KBM-7 (cell line): ENCODE measurements at regions not wholly inside any gene's neighbourhood (a gene's known extent, or its start where the extent isn't known, plus 50 kb on each side); places are given as distances from the start of the nearest gene placed in this dataset.
A peak's percentile ranks its signal among the peaks of the same experiment; 100 is the strongest.
"Not testable (repeated sequence)": the region's sequence is repeated elsewhere in the genome, so short reads cannot be mapped to it uniquely, and the experiment has no call there.

Source experiments
- DNase-seq: peaks from one replicate; pipeline ENCODE4 v3.0.0-alpha.2; 2015
- in situ Hi-C: fragments of 300-500 bp; cut with MboI; formaldehyde crosslinking; loops from 2 replicates; pipeline ENCODE4 v1.14.3; 2020; ENCODE audit warnings: low sequenced_read_pairs, low pct_unique_long_range_greater_than_20kb, mixed read lengths

GRCh38 chr16:10265770-10266615 is 83.8 kb upstream of the GRIN2A start:
- DNase-seq, result no peak
- in situ Hi-C loops, result loop anchor here (25.0 kb wide), 1 partner anchor 471 kb away; the partner anchor contains the start of gene NUBP1

GRCh38 chr16:10266809-10267208 is 84.6 kb upstream of the GRIN2A start:
- DNase-seq, result no peak
- in situ Hi-C loops, result loop anchor here (25.0 kb wide), 1 partner anchor 470 kb away; the partner anchor contains the start of gene NUBP1

GRCh38 chr16:10269632-10270031 is 87.4 kb upstream of the GRIN2A start:
- in situ Hi-C loops, result loop anchor here (25.0 kb wide), 1 partner anchor 468 kb away; the partner anchor contains the start of gene NUBP1
- DNase-seq, result no peak

- not testable (repeated sequence) for DNase-seq
- in situ Hi-C loops, result loop anchor here (25.0 kb wide), 1 partner anchor 465 kb away; the partner anchor contains the start of gene NUBP1
Measured at GRCh38 chr16:10272250-10272854, 90.1 kb upstream of the GRIN2A start.

- in situ Hi-C loops, result not testable (repeated sequence)
- peak; percentile 20 for DNase-seq
Measured at GRCh38 chr16:10275214-10275996, 93.2 kb upstream of the GRIN2A start.

GRCh38 chr16:10277597-10277996 is 95.4 kb upstream of the GRIN2A start:
- in situ Hi-C loops, result no loop called here
- no peak for DNase-seq

GRCh38 chr16:10280262-10281170 is 98.3 kb upstream of the GRIN2A start:
- DNase-seq, result no peak

GRCh38 chr16:10282367-10282766 is 100.1 kb upstream of the GRIN2A start:
- in situ Hi-C loops, result no loop called here
- no peak for DNase-seq

More at GRCh38 chr16:10280262-10281170, 98.3 kb upstream of the GRIN2A start:
- in situ Hi-C loops, result no loop called here

- DNase-seq, in situ Hi-C loops: not testable (repeated sequence)
Measured at GRCh38 chr16:10283246-10283645, 101.0 kb upstream of the GRIN2A start.

- DNase-seq, in situ Hi-C loops: not testable (repeated sequence)
Measured at GRCh38 chr16:10290467-10291105, 95.3 kb upstream of the ATF7IP2 start.

- DNase-seq, in situ Hi-C loops: not testable (repeated sequence)
Measured at GRCh38 chr16:10292197-10292596, 93.7 kb upstream of the ATF7IP2 start.

GRCh38 chr16:10292976-10293375 is 92.9 kb upstream of the ATF7IP2 start:
- DNase-seq, in situ Hi-C loops: not testable (repeated sequence)

GRCh38 chr16:10294153-10294552 is 91.7 kb upstream of the ATF7IP2 start:
- DNase-seq, in situ Hi-C loops: not testable (repeated sequence)

GRCh38 chr16:10296956-10297340 is 88.9 kb upstream of the ATF7IP2 start:
- no peak for DNase-seq
- in situ Hi-C loops, result no loop called here

GRCh38 chr16:10297341-10298006 is 88.4 kb upstream of the ATF7IP2 start:
- DNase-seq, result peak; percentile 69
- in situ Hi-C loops, result no loop called here

- in situ Hi-C loops, result no loop called here
- DNase-seq, result no peak
Measured at GRCh38 chr16:10300905-10301304, 85.0 kb upstream of the ATF7IP2 start.

GRCh38 chr16:10301547-10301946 is 84.3 kb upstream of the ATF7IP2 start:
- DNase-seq, in situ Hi-C loops: not testable (repeated sequence)
